Lung (tissue), 11 donors: ENCODE measurements at regions not wholly inside any gene's neighbourhood (a gene's known extent, or its start where the extent isn't known, plus 50 kb on each side); places are given as distances from the start of the nearest gene placed in this dataset.

ENCODE experiments used
- ATAC-seq: fragments of 200-7000 bp; cut with Tn5 transposase; one replicate; pipeline ENCODE4 v1.9.1; 2020; ENCODE audit warnings: moderate number of reproducible peaks; ENCODE audit not compliant: insufficient read depth, low FRiP score
- DNase-seq, 3 donors: peaks; one replicate each; pipeline ENCODE4 v3.0.0-alpha.2; 2013 to 2017
- H3K27ac ChIP-seq, 2 donors: one replicate each; pipeline ENCODE4 v1.5.1; 2013; ENCODE audit warnings: mild to moderate bottlenecking in 2 of 2, moderate library complexity in 2 of 2, control low read depth in 1 of 2, inconsistent platforms in 1 of 2, low read depth in 1 of 2, low read length in 1 of 2
- H3K27me3 ChIP-seq, 3 donors: one replicate each; pipeline ENCODE4 v1.5.1; 2013; ENCODE audit warnings: low read length in 2 of 3; ENCODE audit not compliant: control insufficient read depth in 3 of 3, insufficient read depth in 3 of 3
- H3K36me3 ChIP-seq, 4 donors: one replicate each; pipeline ENCODE4 v1.5.1; 2013; ENCODE audit warnings: low read length in 4 of 4, mild to moderate bottlenecking in 1 of 4, moderate library complexity in 1 of 4; ENCODE audit not compliant: control insufficient read depth in 4 of 4, insufficient read depth in 4 of 4
- H3K4me1 ChIP-seq, 5 donors: one replicate each; pipeline ENCODE4 v1.5.1; 2013; ENCODE audit warnings: low read length in 5 of 5, mild to moderate bottlenecking in 2 of 5, moderate library complexity in 1 of 5; ENCODE audit not compliant: control insufficient read depth in 5 of 5, insufficient read depth in 5 of 5
- H3K4me3 ChIP-seq: one replicate; pipeline ENCODE4 v1.5.1; 2013; ENCODE audit warnings: mild to moderate bottlenecking, control low read depth, moderate library complexity
- H3K9ac ChIP-seq, 2 donors: one replicate each; pipeline ENCODE4 v1.5.1; 2013; ENCODE audit warnings: low read length in 2 of 2, control low read depth in 1 of 2; ENCODE audit not compliant: insufficient read depth in 1 of 2
- H3K9me3 ChIP-seq, 4 donors: one replicate each; pipeline ENCODE4 v1.5.1; 2013; ENCODE audit warnings: low read length in 3 of 4, mild to moderate bottlenecking in 1 of 4, moderate library complexity in 1 of 4; ENCODE audit not compliant: control insufficient read depth in 4 of 4, insufficient read depth in 3 of 4
- CTCF ChIP-seq: IDR thresholded peaks from 2 replicates; pipeline ENCODE4 v1.5.1; 2012; ENCODE audit warnings: mild to moderate bottlenecking; ENCODE audit errors: control extremely low read depth, extremely low read depth
- WGBS, 2 donors: extraction: QIAGEN DNeasy Blood & Tissue Kit; methylation state at CpG; one replicate each; pipeline ENCODE4 v1.1.7; 2013; 5-methylcytosine and 5-hydroxymethylcytosine counted together
- donor health status: control.
- donor health status: control.
- donor health status: Bipolar disorder and iron deficiency.
- donor health status: healthy.
- donor health status: DM: yes; HTN: yes; CAD: no.

- no peaks in the 10 kb centered on the region for H3K36me3 ChIP-seq
- no peak overlapping the region for H3K27ac ChIP-seq
- no peaks in the 10 kb centered on the region for H3K9me3 ChIP-seq
- ATAC-seq (no peak), DNase-seq (no peak)
- WGBS, 2 donors, result 69 to 78% methylated on average over 1 of the region's 1 CpG
- no peak for TF ChIP-seq CTCF
- H3K9ac ChIP-seq, result no peak overlapping the region
- no peaks in the 10 kb centered on the region for H3K4me1 ChIP-seq
- peaks cover 0 to 11% (median 8%) of the 10 kb centered on the region in 3 donors for H3K27me3 ChIP-seq
- H3K4me3 ChIP-seq, result no peak overlapping the region
Observed at GRCh38 chr15:29962407-29962806, 120.3 kb upstream of the GOLGA8J start.

GRCh38 chr15:29959384-29960137 lies 123.2 kb upstream of the GOLGA8J start:
- no peaks in the 10 kb centered on the region for H3K4me1 ChIP-seq
- no peak for TF ChIP-seq CTCF
- ATAC-seq (no peak), DNase-seq (no peak)
- no peak overlapping the region for H3K4me3 ChIP-seq
- H3K27me3 ChIP-seq, result peaks cover 0 to 5% (median 0%) of the 10 kb centered on the region in 3 donors
- no peaks in the 10 kb centered on the region for H3K9me3 ChIP-seq
- no peak overlapping the region for H3K27ac ChIP-seq
- no peak overlapping the region for H3K9ac ChIP-seq
- WGBS, 2 donors, result 80 to 85% methylated on average over 9 of the region's 9 CpGs
- no peaks in the 10 kb centered on the region for H3K36me3 ChIP-seq

GRCh38 chr15:29952225-29952624 lies 130.0 kb upstream of the TJP1 start:
- no peak for TF ChIP-seq CTCF
- Histone ChIP-seq H3K9me3 (no peaks in the 10 kb centered on the region), H3K9ac (no peak overlapping the region), H3K4me3 (no peak overlapping the region), H3K36me3 (no peaks in the 10 kb centered on the region), H3K4me1 (no peaks in the 10 kb centered on the region), H3K27ac (no peak overlapping the region), H3K27me3 (peaks cover 0 to 3% (median 0%) of the 10 kb centered on the region in 3 donors)
- 55 to 92% methylated on average over 1 of the region's 1 CpG for WGBS, 2 donors
- no peak for ATAC-seq
- no peak for DNase-seq
